ENCODE measurements at regions not wholly inside any gene's neighbourhood (a gene's known extent, or its start where the extent isn't known, plus 50 kb on each side); places are given as distances from the start of the nearest gene placed in this dataset.

GRCh38 chr7:106456329-106456728, 171.5 kb upstream of the NAMPT start:
- ATAC-seq: no peak
- TF ChIP-seq ARNTL (CRISPR knock-in tag; IDR thresholded peaks at IDR 0.05; ENCODE audit: borderline replicate concordance, low read depth) (no peak), TCF4 (CRISPR knock-in tag; IDR thresholded peaks at IDR 0.05; ENCODE audit: borderline replicate concordance) (no peak), ZNF565 (CRISPR knock-in tag; conservative IDR thresholded peaks at IDR 0.05; ENCODE audit: low read depth) (no peak), OSR1 (CRISPR knock-in tag; IDR thresholded peaks at IDR 0.05) (no peak), SNAI2 (CRISPR knock-in tag; IDR thresholded peaks at IDR 0.05) (no peak), POU6F1 (CRISPR knock-in tag; IDR thresholded peaks at IDR 0.05; ENCODE audit: borderline replicate concordance, low read depth) (no peak), CREB5 (CRISPR knock-in tag; IDR thresholded peaks at IDR 0.05; ENCODE audit: low read depth) (no peak), ZNF70 (CRISPR knock-in tag; IDR thresholded peaks at IDR 0.05) (no peak), ESRRG (CRISPR knock-in tag; IDR thresholded peaks at IDR 0.05) (no peak), ZC3H10 (CRISPR knock-in tag; IDR thresholded peaks at IDR 0.05) (no peak), ZNF8 (CRISPR knock-in tag; IDR thresholded peaks at IDR 0.05) (no peak), RARB (CRISPR knock-in tag; IDR thresholded peaks at IDR 0.05) (no peak), ZFP30 (CRISPR knock-in tag; IDR thresholded peaks at IDR 0.05) (no peak), TOX (CRISPR knock-in tag; IDR thresholded peaks at IDR 0.05; ENCODE audit: borderline replicate concordance) (no peak)
- TF ChIP-seq, protein P1, sequence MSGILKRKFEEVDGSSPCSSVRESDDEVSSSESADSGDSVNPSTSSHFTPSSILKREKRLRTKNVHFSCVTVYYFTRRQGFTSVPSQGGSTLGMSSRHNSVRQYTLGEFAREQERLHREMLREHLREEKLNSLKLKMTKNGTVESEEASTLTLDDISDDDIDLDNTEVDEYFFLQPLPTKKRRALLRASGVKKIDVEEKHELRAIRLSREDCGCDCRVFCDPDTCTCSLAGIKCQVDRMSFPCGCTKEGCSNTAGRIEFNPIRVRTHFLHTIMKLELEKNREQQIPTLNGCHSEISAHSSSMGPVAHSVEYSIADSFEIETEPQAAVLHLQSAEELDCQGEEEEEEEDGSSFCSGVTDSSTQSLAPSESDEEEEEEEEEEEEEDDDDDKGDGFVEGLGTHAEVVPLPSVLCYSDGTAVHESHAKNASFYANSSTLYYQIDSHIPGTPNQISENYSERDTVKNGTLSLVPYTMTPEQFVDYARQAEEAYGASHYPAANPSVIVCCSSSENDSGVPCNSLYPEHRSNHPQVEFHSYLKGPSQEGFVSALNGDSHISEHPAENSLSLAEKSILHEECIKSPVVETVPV (CRISPR knock-in tag; IDR thresholded peaks at IDR 0.05): no peak
- TF ChIP-seq, protein P2, sequence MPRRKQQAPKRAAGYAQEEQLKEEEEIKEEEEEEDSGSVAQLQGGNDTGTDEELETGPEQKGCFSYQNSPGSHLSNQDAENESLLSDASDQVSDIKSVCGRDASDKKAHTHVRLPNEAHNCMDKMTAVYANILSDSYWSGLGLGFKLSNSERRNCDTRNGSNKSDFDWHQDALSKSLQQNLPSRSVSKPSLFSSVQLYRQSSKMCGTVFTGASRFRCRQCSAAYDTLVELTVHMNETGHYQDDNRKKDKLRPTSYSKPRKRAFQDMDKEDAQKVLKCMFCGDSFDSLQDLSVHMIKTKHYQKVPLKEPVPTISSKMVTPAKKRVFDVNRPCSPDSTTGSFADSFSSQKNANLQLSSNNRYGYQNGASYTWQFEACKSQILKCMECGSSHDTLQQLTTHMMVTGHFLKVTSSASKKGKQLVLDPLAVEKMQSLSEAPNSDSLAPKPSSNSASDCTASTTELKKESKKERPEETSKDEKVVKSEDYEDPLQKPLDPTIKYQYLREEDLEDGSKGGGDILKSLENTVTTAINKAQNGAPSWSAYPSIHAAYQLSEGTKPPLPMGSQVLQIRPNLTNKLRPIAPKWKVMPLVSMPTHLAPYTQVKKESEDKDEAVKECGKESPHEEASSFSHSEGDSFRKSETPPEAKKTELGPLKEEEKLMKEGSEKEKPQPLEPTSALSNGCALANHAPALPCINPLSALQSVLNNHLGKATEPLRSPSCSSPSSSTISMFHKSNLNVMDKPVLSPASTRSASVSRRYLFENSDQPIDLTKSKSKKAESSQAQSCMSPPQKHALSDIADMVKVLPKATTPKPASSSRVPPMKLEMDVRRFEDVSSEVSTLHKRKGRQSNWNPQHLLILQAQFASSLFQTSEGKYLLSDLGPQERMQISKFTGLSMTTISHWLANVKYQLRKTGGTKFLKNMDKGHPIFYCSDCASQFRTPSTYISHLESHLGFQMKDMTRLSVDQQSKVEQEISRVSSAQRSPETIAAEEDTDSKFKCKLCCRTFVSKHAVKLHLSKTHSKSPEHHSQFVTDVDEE (CRISPR knock-in tag; IDR thresholded peaks at IDR 0.05): no peak

GRCh38 chr7:106452031-106452851, 167.5 kb upstream of the NAMPT start:
- TF ChIP-seq ZNF565 (CRISPR knock-in tag; conservative IDR thresholded peaks at IDR 0.05; ENCODE audit: low read depth) (no peak), RARB (CRISPR knock-in tag; IDR thresholded peaks at IDR 0.05) (no peak), CREB5 (CRISPR knock-in tag; IDR thresholded peaks at IDR 0.05; ENCODE audit: low read depth) (no peak), ZC3H10 (CRISPR knock-in tag; IDR thresholded peaks at IDR 0.05) (no peak), ESRRG (CRISPR knock-in tag; IDR thresholded peaks at IDR 0.05) (no peak), POU6F1 (CRISPR knock-in tag; IDR thresholded peaks at IDR 0.05; ENCODE audit: borderline replicate concordance, low read depth) (no peak), ARNTL (CRISPR knock-in tag; IDR thresholded peaks at IDR 0.05; ENCODE audit: borderline replicate concordance, low read depth) (no peak), BACH2 (CRISPR knock-in tag; IDR thresholded peaks at IDR 0.05; ENCODE audit: borderline replicate concordance) (no peak), TCF4 (CRISPR knock-in tag; IDR thresholded peaks at IDR 0.05; ENCODE audit: borderline replicate concordance) (no peak), PPARA (CRISPR knock-in tag; IDR thresholded peaks at IDR 0.05; ENCODE audit: borderline replicate concordance) (no peak)
- TF ChIP-seq, protein P2 (CRISPR knock-in tag; IDR thresholded peaks at IDR 0.05): no peak
- ATAC-seq: no peak

Data from SK-N-SH treated with all-trans-retinoic acid at 6 μM for 48 hours (cell line).